K562 (cell line): ENCODE measurements at regions not wholly inside any gene's neighbourhood (a gene's known extent, or its start where the extent isn't known, plus 50 kb on each side); places are given as distances from the start of the nearest gene placed in this dataset.
"Not testable (repeated sequence)": the region's sequence is repeated elsewhere in the genome, so short reads cannot be mapped to it uniquely, and the experiment has no call there.

Experiments used
- MYNN ChIP-seq, 2 experiments: sonication (generic); formaldehyde crosslinking in 1 of 2; IDR thresholded peaks; 2 replicates each; pipeline versions ENCODE4 v1.5.0 to v1.6.1; 2016 to 2020; ENCODE audit warnings: antibody characterized with exemption in 1 of 2, missing genetic modification reagents in 1 of 2
- NFIC ChIP-seq: fragments of 450-650 bp; IDR thresholded peaks from 2 replicates; pipeline ENCODE4 v1.6.1; 2017; ENCODE audit warnings: mild to moderate bottlenecking, inconsistent platforms
- POLR2AphosphoS5 ChIP-seq: IDR thresholded peaks from 2 replicates; pipeline ENCODE4 v1.6.1; 2011; ENCODE audit warnings: mild to moderate bottlenecking, low read depth, low read length, moderate library complexity; ENCODE audit not compliant: control insufficient read depth, insufficient read depth
- PRPF4 ChIP-seq: fragments of 200-400 bp; formaldehyde crosslinking; IDR thresholded peaks from one replicate; pipeline ENCODE4 v1.6.1; 2017; ENCODE audit warnings: low read length, low read depth, mild to moderate bottlenecking; ENCODE audit not compliant: insufficient read depth, poor library complexity, severe bottlenecking
- TFAM ChIP-seq: fragments of 250-450 bp; sonication (Bioruptor Pico); conservative IDR thresholded peaks from 2 replicates; pipeline ENCODE4 v1.5.0; 2021; ENCODE audit warnings: mild to moderate bottlenecking, moderate library complexity
- USF2 ChIP-seq: sonication (generic); formaldehyde crosslinking; IDR thresholded peaks from 2 replicates; pipeline ENCODE4 v1.5.0; 2020; ENCODE audit warnings: missing genetic modification reagents
- TF ChIP-seq, protein P1 (sequence below), 3 experiments: IDR thresholded peaks in 2 of 3; conservative IDR thresholded peaks in 1 of 3; 2 replicates each; pipeline ENCODE4 v1.5.1; 2011 to 2012; ENCODE audit warnings: low read length in 3 of 3, mild to moderate bottlenecking in 3 of 3, control low read depth in 2 of 3, improper control_type of control experiment in 1 of 3, inconsistent platforms in 1 of 3, low read depth in 1 of 3, mixed read lengths in 1 of 3, moderate library complexity in 1 of 3; ENCODE audit not compliant: insufficient read depth in 2 of 3

DNA sequence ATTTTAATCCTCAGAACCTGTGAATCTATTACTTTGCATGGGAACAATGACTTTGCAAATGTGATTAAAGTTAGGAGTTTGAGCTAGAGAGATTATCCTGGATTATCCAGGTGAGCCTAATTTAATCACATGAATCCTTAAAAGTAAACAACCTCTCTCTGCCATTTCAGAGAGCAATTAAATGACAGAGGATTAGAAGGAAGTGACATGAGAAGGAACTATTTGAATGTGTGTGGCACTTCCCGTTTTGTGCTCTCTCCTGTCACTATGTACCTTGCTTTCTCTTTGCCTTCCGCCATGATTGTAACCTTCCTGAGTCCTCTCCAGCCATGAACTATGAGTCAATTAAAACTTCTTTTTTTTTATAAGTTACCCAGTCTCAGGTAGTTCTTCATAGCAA, 559.2 kb downstream of the PRIM2 start:
- TF ChIP-seq TFAM (CRISPR knock-in tag); POLR2AphosphoS5; MYNN (IDR thresholded peaks at IDR 0.05); MYNN (CRISPR knock-in tag; IDR thresholded peaks at IDR 0.05); USF2; NFIC; PRPF4: not testable (repeated sequence)
- TF ChIP-seq, protein P1, sequence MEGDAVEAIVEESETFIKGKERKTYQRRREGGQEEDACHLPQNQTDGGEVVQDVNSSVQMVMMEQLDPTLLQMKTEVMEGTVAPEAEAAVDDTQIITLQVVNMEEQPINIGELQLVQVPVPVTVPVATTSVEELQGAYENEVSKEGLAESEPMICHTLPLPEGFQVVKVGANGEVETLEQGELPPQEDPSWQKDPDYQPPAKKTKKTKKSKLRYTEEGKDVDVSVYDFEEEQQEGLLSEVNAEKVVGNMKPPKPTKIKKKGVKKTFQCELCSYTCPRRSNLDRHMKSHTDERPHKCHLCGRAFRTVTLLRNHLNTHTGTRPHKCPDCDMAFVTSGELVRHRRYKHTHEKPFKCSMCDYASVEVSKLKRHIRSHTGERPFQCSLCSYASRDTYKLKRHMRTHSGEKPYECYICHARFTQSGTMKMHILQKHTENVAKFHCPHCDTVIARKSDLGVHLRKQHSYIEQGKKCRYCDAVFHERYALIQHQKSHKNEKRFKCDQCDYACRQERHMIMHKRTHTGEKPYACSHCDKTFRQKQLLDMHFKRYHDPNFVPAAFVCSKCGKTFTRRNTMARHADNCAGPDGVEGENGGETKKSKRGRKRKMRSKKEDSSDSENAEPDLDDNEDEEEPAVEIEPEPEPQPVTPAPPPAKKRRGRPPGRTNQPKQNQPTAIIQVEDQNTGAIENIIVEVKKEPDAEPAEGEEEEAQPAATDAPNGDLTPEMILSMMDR (IDR thresholded peaks at IDR 0.05 in 2 of 3, conservative IDR thresholded peaks at IDR 0.05 in 1 of 3; ENCODE audit: insufficient read depth in 2 of 3, low read depth in 1 of 3, low read length in 3 of 3), result not testable (repeated sequence)
